Gastrocnemius medialis (tissue), 4 donors: ENCODE measurements at regions not wholly inside any gene's neighbourhood (a gene's known extent, or its start where the extent isn't known, plus 50 kb on each side); places are given as distances from the start of the nearest gene placed in this dataset.

ENCODE experiments used
- ATAC-seq, 2 donors: fragments of 150-250 bp; one replicate each; pipeline ENCODE4 v1.9.1; 2016
- DNase-seq, 2 donors: peaks; one replicate each; pipeline ENCODE4 v3.0.0-alpha.2; 2019
- H3K27ac ChIP-seq, 4 donors: fragments of 200-600 bp; sonication (generic); 1 replicate in 1 of 4; 2 replicates in 3 of 4; pipeline ENCODE4 v1.5.1; 2016 to 2018; ENCODE audit warnings: mild to moderate bottlenecking in 2 of 4, moderate library complexity in 1 of 4
- H3K27me3 ChIP-seq, 3 donors: fragments of 200-600 bp; sonication (generic) in 2 of 3; 1 replicate in 1 of 3; 2 replicates in 2 of 3; pipeline versions ENCODE4 v1.5.1 to v1.6.0; 2016 to 2019; ENCODE audit warnings: mild to moderate bottlenecking in 1 of 3, moderate library complexity in 1 of 3
- H3K36me3 ChIP-seq, 2 donors: fragments of 200-600 bp; sonication (generic) in 1 of 2; one replicate each; pipeline ENCODE4 v1.5.1; 2017 to 2018
- H3K4me1 ChIP-seq, 2 donors: fragments of 200-600 bp; sonication (generic) in 1 of 2; one replicate each; pipeline ENCODE4 v1.5.1; 2016 to 2017; ENCODE audit warnings: mild to moderate bottlenecking in 2 of 2
- H3K4me3 ChIP-seq, 4 donors: fragments of 200-600 bp; sonication (generic) in 3 of 4; 1 replicate in 1 of 4; 2 replicates in 3 of 4; pipeline ENCODE4 v1.5.1; 2016 to 2019; ENCODE audit warnings: mild to moderate bottlenecking in 2 of 4
- H3K9me3 ChIP-seq, 3 donors: fragments of 200-600 bp; sonication (generic) in 2 of 3; 1 replicate in 1 of 3; 2 replicates in 2 of 3; pipeline ENCODE4 v1.5.1; 2016 to 2019
- POLR2A ChIP-seq, 2 donors: fragments of 450-650 bp; IDR thresholded peaks; one replicate each; pipeline ENCODE4 v1.6.1; 2017; ENCODE audit warnings: antibody characterized with exemption in 2 of 2, mild to moderate bottlenecking in 2 of 2, moderate library complexity in 2 of 2
- in situ Hi-C, 4 donors: fragments of 200-750 bp; cut with MboI; loops; one replicate each; pipeline versions ENCODE4 v1.15.0 to v1.8.0; 2017; ENCODE audit warnings: low sequenced_read_pairs in 4 of 4
- intact Hi-C: fragments of 100-400 bp; cut with DNase I; formaldehyde crosslinking; loops from one replicate; pipeline ENCODE4 v1.15.1; 2023; ENCODE audit warnings: low total_unique reads
- TF ChIP-seq, protein P1 (sequence below), 5 experiments: fragments of 450-650 bp in 3 of 5; fragments of 200-600 bp in 2 of 5; sonication (generic) in 2 of 5; IDR thresholded peaks in 4 of 5; conservative IDR thresholded peaks in 1 of 5; 1 replicate in 4 of 5; 2 replicates in 1 of 5; pipeline ENCODE4 v1.5.1; 2016 to 2019; ENCODE audit warnings: antibody characterized with exemption in 5 of 5, mild to moderate bottlenecking in 3 of 5, moderate library complexity in 3 of 5

DNA sequence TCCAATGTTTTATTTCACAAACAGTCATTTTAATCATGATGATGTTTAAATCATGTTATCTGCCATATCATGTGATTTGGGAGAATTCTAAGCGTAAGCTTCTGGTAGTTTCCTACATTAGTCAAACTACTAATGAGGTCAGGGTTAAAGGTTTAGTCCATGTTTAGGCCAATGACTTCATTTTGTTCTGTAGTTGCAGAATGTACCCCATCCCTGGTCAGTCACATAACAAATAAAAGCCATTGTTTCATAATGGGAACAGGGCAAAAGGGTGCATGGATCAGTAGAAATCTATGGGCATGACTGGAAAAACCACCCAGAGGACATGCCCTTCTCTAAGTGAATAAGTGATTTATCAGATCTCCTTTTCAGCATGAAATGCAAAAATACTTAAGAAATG lies 138.4 kb upstream of the ABCB5 start:
- ATAC-seq (no peak), DNase-seq (no peak)
- Histone ChIP-seq H3K4me3 (no peak overlapping the region), H3K27ac (no peak overlapping the region), H3K27me3 (no peaks in the 10 kb centered on the region), H3K36me3 (no peaks in the 10 kb centered on the region), H3K9me3 (no peaks in the 10 kb centered on the region), H3K4me1 (no peaks in the 10 kb centered on the region)
- in situ Hi-C loops: no loop called here
- intact Hi-C loops: no loop called here
- TF ChIP-seq, protein P1, sequence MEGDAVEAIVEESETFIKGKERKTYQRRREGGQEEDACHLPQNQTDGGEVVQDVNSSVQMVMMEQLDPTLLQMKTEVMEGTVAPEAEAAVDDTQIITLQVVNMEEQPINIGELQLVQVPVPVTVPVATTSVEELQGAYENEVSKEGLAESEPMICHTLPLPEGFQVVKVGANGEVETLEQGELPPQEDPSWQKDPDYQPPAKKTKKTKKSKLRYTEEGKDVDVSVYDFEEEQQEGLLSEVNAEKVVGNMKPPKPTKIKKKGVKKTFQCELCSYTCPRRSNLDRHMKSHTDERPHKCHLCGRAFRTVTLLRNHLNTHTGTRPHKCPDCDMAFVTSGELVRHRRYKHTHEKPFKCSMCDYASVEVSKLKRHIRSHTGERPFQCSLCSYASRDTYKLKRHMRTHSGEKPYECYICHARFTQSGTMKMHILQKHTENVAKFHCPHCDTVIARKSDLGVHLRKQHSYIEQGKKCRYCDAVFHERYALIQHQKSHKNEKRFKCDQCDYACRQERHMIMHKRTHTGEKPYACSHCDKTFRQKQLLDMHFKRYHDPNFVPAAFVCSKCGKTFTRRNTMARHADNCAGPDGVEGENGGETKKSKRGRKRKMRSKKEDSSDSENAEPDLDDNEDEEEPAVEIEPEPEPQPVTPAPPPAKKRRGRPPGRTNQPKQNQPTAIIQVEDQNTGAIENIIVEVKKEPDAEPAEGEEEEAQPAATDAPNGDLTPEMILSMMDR (IDR thresholded peaks at IDR 0.05 in 4 of 5, conservative IDR thresholded peaks at IDR 0.05 in 1 of 5): no peak
- no peak for TF ChIP-seq POLR2A (IDR thresholded peaks at IDR 0.05)

DNA sequence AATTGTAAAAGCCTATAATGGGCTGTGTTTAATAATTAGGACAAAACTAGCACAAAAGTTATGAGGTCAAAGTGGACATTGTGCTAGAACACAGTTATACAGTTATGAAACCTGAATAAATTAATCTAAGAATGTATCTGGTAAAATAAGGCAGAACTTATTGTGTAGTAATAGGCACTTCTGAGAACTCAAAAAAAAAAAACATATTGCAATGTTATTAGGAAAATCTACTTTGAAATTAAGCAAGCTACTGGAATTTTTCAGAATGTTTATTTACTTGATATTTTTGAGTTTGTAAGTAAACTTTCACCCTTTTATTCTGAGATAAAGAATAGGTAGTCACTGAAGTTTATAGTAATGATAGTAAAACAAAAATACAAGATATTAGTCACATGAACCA lies 135.8 kb upstream of the ABCB5 start:
- no peaks in the 10 kb centered on the region for H3K27me3 ChIP-seq
- H3K36me3 ChIP-seq: no peaks in the 10 kb centered on the region
- in situ Hi-C loops: no loop called here
- no peaks in the 10 kb centered on the region for H3K4me1 ChIP-seq
- intact Hi-C loops: no loop called here
- DNase-seq: no peak
- TF ChIP-seq POLR2A (IDR thresholded peaks at IDR 0.05): no peak
- TF ChIP-seq, protein P1 (IDR thresholded peaks at IDR 0.05 in 4 of 5, conservative IDR thresholded peaks at IDR 0.05 in 1 of 5): no peak
- no peaks in the 10 kb centered on the region for H3K9me3 ChIP-seq
- H3K27ac ChIP-seq: no peak overlapping the region
- no peak overlapping the region for H3K4me3 ChIP-seq
- no peak for ATAC-seq

DNA sequence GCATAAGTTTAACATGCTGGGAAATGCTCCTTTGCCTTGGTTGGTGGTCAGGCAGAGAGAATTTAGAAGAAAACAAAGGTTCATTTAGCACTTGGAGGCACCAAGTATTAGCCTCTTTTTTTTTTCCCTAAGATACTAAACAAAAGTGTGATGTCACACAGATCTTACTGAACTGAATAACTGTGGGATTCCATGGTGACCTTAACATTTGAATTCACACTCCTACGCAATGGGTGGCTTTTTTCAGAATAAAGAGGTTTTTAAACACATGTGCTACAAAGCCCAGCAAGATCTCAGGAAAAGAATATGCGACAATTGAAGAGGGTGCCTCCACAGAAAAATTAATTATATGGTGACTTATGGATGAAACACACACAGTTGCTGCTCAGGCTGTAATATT lies 133.4 kb upstream of the ABCB5 start:
- intact Hi-C loops: no loop called here
- Histone ChIP-seq H3K4me1 (no peaks in the 10 kb centered on the region), H3K27ac (no peak overlapping the region), H3K9me3 (no peaks in the 10 kb centered on the region), H3K4me3 (no peak overlapping the region), H3K36me3 (no peaks in the 10 kb centered on the region), H3K27me3 (no peaks in the 10 kb centered on the region)
- DNase-seq: no peak
- ATAC-seq: no peak
- TF ChIP-seq, protein P1 (IDR thresholded peaks at IDR 0.05 in 4 of 5, conservative IDR thresholded peaks at IDR 0.05 in 1 of 5): no peak
- TF ChIP-seq POLR2A (IDR thresholded peaks at IDR 0.05): no peak
- in situ Hi-C loops: no loop called here

DNA sequence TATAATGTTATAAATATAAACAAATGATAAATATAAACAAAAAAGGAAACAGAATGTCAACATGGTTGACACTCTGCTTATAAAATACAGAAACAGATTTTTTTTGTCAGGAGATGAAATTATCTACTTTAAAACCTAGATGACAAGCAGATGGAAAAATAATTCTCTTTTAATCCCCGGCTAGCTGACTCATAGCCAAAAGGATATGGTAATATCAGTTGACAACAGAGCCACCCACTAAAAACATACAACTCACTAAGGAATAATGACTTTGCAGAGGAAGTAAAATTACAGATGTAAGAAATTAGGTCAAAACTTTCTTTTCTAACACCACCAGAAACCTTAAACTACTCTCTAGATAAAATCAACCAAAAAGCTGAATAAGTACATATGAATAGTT lies 131.1 kb upstream of the ABCB5 start:
- TF ChIP-seq, protein P1 (IDR thresholded peaks at IDR 0.05 in 4 of 5, conservative IDR thresholded peaks at IDR 0.05 in 1 of 5): no peak
- no peak for TF ChIP-seq POLR2A (IDR thresholded peaks at IDR 0.05)
- no peaks in the 10 kb centered on the region for H3K27me3 ChIP-seq
- DNase-seq (no peak), ATAC-seq (no peak)
- in situ Hi-C loops: no loop called here
- H3K36me3 ChIP-seq: no peaks in the 10 kb centered on the region
- H3K9me3 ChIP-seq: no peaks in the 10 kb centered on the region
- H3K4me1 ChIP-seq: no peaks in the 10 kb centered on the region
- no peak overlapping the region for H3K4me3 ChIP-seq
- H3K27ac ChIP-seq: no peak overlapping the region
- intact Hi-C loops: no loop called here

DNA sequence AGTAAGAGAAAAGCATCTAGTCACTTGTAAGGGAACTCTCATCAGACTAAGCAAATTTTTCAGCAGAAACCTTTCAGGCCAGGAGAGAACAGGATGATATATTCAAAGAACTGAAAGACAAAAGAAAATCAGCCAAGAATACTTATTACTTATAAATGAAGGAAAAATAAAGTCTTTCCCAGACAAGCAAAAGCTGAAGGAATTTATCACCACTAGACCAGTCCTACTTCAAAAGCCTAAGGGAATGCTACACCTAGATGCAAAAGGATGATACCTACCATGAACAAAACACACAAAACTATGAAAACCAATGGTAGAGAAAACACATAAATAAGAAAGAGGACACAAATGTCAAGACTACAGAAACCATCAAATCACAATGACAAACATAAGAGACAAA lies 126.6 kb upstream of the ABCB5 start:
- H3K27me3 ChIP-seq: no peaks in the 10 kb centered on the region
- no peaks in the 10 kb centered on the region for H3K4me1 ChIP-seq
- intact Hi-C loops (no loop called here), in situ Hi-C loops (no loop called here)
- TF ChIP-seq POLR2A (IDR thresholded peaks at IDR 0.05): no peak
- TF ChIP-seq, protein P1 (IDR thresholded peaks at IDR 0.05 in 4 of 5, conservative IDR thresholded peaks at IDR 0.05 in 1 of 5): no peak
- ATAC-seq (no peak), DNase-seq (no peak)
- H3K27ac ChIP-seq: no peak overlapping the region
- H3K9me3 ChIP-seq: no peaks in the 10 kb centered on the region
- no peaks in the 10 kb centered on the region for H3K36me3 ChIP-seq
- no peak overlapping the region for H3K4me3 ChIP-seq
